Hepatocyte (in vitro differentiated cells): ENCODE measurements at regions not wholly inside any gene's neighbourhood (a gene's known extent, or its start where the extent isn't known, plus 50 kb on each side); places are given as distances from the start of the nearest gene placed in this dataset.
"Not testable (repeated sequence)": the region's sequence is repeated elsewhere in the genome, so short reads cannot be mapped to it uniquely, and the experiment has no call there.

ENCODE experiments used
- DNase-seq: peaks from one replicate; pipeline ENCODE4 v3.0.0-alpha.2; 2016; ENCODE audit warnings: low spot score
- H2AFZ ChIP-seq: fragments of 200-600 bp; sonication (generic); 2 replicates; pipeline ENCODE4 v1.6.0; 2016; ENCODE audit warnings: antibody characterized with exemption, mild to moderate bottlenecking
- H3K27ac ChIP-seq: fragments of 200-600 bp; sonication (generic); 2 replicates; pipeline ENCODE4 v1.5.1; 2016; ENCODE audit warnings: mild to moderate bottlenecking
- H3K27me3 ChIP-seq: fragments of 200-600 bp; sonication (generic); 2 replicates; pipeline ENCODE4 v1.6.1; 2016
- H3K36me3 ChIP-seq: fragments of 200-600 bp; sonication (generic); replicated peaks from 2 replicates; pipeline ENCODE4 v1.5.1; 2016; ENCODE audit warnings: low read depth; ENCODE audit not compliant: insufficient read depth
- H3K4me1 ChIP-seq: fragments of 200-600 bp; sonication (generic); 2 replicates; pipeline ENCODE4 v1.5.1; 2016; ENCODE audit warnings: mild to moderate bottlenecking, moderate library complexity; ENCODE audit not compliant: insufficient read depth
- H3K4me2 ChIP-seq: fragments of 200-600 bp; sonication (generic); 2 replicates; pipeline ENCODE4 v1.6.0; 2016
- H3K4me3 ChIP-seq: fragments of 200-600 bp; sonication (generic); 2 replicates; pipeline ENCODE4 v1.5.1; 2016; ENCODE audit warnings: mild to moderate bottlenecking
- H3K79me2 ChIP-seq: fragments of 200-600 bp; sonication (generic); 2 replicates; pipeline ENCODE4 v1.6.0; 2017; ENCODE audit warnings: mild to moderate bottlenecking
- H3K9me2 ChIP-seq: fragments of 200-600 bp; sonication (generic); replicated peaks from 2 replicates; pipeline ENCODE4 v1.6.0; 2017; ENCODE audit warnings: mild to moderate bottlenecking; ENCODE audit not compliant: insufficient read depth
- H3K9me3 ChIP-seq: fragments of 200-600 bp; sonication (generic); 2 replicates; pipeline ENCODE4 v1.5.1; 2016; ENCODE audit warnings: low read depth, mild to moderate bottlenecking
- H4K20me1 ChIP-seq: fragments of 200-600 bp; sonication (generic); 2 replicates; pipeline ENCODE4 v1.6.0; 2016; ENCODE audit warnings: mild to moderate bottlenecking; ENCODE audit not compliant: insufficient read depth, poor library complexity, severe bottlenecking
- CTCF ChIP-seq: fragments of 200-600 bp; sonication (generic); IDR thresholded peaks from 2 replicates; pipeline ENCODE4 v1.5.1; 2016; ENCODE audit warnings: antibody characterized with exemption, mild to moderate bottlenecking; ENCODE audit not compliant: poor library complexity
- EZH2 ChIP-seq: fragments of 200-600 bp; sonication (generic); IDR thresholded peaks from 2 replicates; pipeline ENCODE4 v1.6.1; 2016; ENCODE audit warnings: antibody characterized with exemption, mild to moderate bottlenecking, borderline replicate concordance
- EZH2phosphoT487 ChIP-seq: fragments of 200-600 bp; sonication (generic); IDR thresholded peaks from one replicate; pipeline ENCODE4 v1.6.1; 2018; ENCODE audit warnings: antibody characterized with exemption, mild to moderate bottlenecking, low read depth, moderate library complexity; ENCODE audit not compliant: unreplicated experiment, severe bottlenecking
- WGBS: methylation state at CpG from one replicate; pipeline ENCODE4 v1.1.6; 2016; ENCODE audit warnings: low lambda C conversion rate; ENCODE audit errors: missing lambda C conversion rate; 5-methylcytosine and 5-hydroxymethylcytosine counted together

DNA sequence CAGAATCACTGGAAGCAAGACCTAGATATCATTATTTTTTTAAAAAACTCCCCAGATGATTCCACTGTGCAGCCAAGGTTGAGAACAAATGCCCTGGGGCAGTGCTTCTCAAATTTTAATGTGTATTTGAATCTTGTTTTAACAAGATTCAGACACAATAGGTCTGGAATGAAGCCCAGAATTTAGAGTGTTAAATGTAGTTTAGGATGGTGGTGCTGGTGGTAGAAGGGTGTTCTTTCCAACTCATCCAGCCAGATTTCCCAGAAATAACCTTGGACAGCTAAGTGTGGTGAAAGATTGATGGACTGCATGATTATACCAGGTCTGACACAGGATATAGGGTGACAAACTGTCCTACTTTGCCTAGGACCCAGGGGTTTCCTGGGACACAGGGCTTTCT is 120.1 kb upstream of the MED14 start:
- DNase-seq, result no peak
- no peaks in the 10 kb centered on the region for H3K79me2 ChIP-seq
- H3K27me3 ChIP-seq, result no peaks in the 10 kb centered on the region
- H2AFZ ChIP-seq, result no peak overlapping the region
- no peak overlapping the region for H3K4me2 ChIP-seq
- no peaks in the 10 kb centered on the region for H4K20me1 ChIP-seq
- H3K9me2 ChIP-seq, result no peaks in the 10 kb centered on the region
- no peak overlapping the region for H3K27ac ChIP-seq
- no peaks in the 10 kb centered on the region for H3K9me3 ChIP-seq
- H3K4me1 ChIP-seq, result no peaks in the 10 kb centered on the region
- H3K36me3 ChIP-seq, result no peaks in the 10 kb centered on the region
- TF ChIP-seq EZH2 (no peak), CTCF (no peak), EZH2phosphoT487 (no peak)
- no peak overlapping the region for H3K4me3 ChIP-seq

DNA sequence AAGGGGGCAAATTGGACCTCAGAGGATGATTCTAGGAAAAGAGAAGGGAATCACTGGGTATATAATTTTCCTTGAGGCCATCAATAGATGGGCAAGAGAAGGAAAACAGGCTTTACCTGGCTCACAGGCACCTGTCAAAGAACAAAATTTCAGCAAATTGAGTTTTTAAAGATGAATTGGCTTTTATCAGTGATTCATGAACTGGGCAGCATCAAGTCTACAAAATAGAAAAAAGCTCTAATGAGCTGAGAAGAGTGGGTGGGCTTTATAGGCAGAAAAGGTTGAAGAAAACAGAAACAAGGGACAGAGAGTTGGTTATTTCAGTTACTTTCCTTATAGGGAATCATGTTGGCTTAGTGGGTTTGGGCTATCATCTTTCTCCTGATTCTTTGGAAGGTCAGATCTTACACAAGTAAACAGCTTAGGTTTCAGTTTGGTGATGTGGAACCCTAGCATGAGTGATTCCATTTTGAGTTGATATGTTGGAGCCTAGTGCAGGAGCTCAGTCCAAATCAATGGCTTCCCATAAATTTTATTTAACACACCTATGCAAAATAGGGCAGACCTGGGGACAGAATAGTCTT is 120.7 kb upstream of the MED14 start:
- Histone ChIP-seq H4K20me1 (no peaks in the 10 kb centered on the region), H3K4me1 (no peaks in the 10 kb centered on the region), H3K9me3 (no peaks in the 10 kb centered on the region), H2AFZ (no peak overlapping the region), H3K36me3 (no peaks in the 10 kb centered on the region), H3K27me3 (no peaks in the 10 kb centered on the region), H3K9me2 (no peaks in the 10 kb centered on the region), H3K4me2 (no peak overlapping the region), H3K4me3 (no peak overlapping the region), H3K27ac (no peak overlapping the region), H3K79me2 (no peaks in the 10 kb centered on the region)
- no peak for TF ChIP-seq EZH2phosphoT487
- TF ChIP-seq EZH2, result no peak
- no peak for TF ChIP-seq CTCF
- DNase-seq, result no peak

- not testable (repeated sequence) for H3K27me3 ChIP-seq, H3K4me2 ChIP-seq, H3K4me3 ChIP-seq, H2AFZ ChIP-seq, H3K9me3 ChIP-seq, H3K9me2 ChIP-seq, H3K4me1 ChIP-seq, H3K27ac ChIP-seq, H3K36me3 ChIP-seq, H4K20me1 ChIP-seq, H3K79me2 ChIP-seq, DNase-seq
- WGBS, result 97% methylated on average over 20 of the region's 47 CpGs
These were observed 126.7 kb upstream of the MED14 start for GRCh38 chrX:40861952-40862554.

GRCh38 chrX:40863260-40863659 is 127.9 kb upstream of the MED14 start:
- not testable (repeated sequence) for H3K9me2 ChIP-seq, H3K27me3 ChIP-seq, DNase-seq, H3K4me1 ChIP-seq, H3K79me2 ChIP-seq, H4K20me1 ChIP-seq, H3K4me2 ChIP-seq, H3K27ac ChIP-seq, H3K36me3 ChIP-seq, H2AFZ ChIP-seq, H3K9me3 ChIP-seq, H3K4me3 ChIP-seq
- 58% methylated on average over 4 of the region's 4 CpGs for WGBS
